ACHN (cell line): ENCODE measurements at regions not wholly inside any gene's neighbourhood (a gene's known extent, or its start where the extent isn't known, plus 50 kb on each side); places are given as distances from the start of the nearest gene placed in this dataset.
"Not testable (repeated sequence)": the region's sequence is repeated elsewhere in the genome, so short reads cannot be mapped to it uniquely, and the experiment has no call there.

Experiments
- DNase-seq: peaks from one replicate; pipeline ENCODE4 v3.0.0-alpha.2; 2015
- in situ Hi-C: cut with HindIII; loops from 2 replicates; pipeline ENCODE4 v1.10.0; 2017; ENCODE audit warnings: low sequenced_read_pairs, low pct_ligation_motif_present, low pct_unique_long_range_greater_than_20kb

GRCh38 chr14:48622980-48623379, 947.6 kb upstream of the MDGA2 start:
- in situ Hi-C loops, result no loop called here
- DNase-seq, result no peak

DNA sequence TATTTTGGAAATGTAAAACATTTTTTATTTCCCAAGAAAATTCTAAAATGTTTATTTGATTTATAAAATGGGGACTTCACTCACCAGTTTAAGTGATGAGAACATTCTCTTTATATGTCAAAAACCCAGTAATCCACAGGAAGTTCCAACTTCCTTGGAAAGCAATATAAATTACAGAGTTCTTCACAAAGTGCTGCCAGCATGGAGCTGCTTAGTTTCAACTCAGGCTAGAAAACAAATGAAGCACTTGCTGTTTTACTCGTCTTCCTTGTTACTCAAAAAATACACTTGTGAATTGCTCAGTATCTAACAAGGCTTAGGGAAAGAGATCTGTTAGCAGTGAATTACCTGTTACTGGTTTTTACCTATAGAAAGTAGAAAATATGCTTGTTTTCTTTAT, 942.7 kb upstream of the MDGA2 start:
- in situ Hi-C loops, result no loop called here
- DNase-seq, result no peak

DNA sequence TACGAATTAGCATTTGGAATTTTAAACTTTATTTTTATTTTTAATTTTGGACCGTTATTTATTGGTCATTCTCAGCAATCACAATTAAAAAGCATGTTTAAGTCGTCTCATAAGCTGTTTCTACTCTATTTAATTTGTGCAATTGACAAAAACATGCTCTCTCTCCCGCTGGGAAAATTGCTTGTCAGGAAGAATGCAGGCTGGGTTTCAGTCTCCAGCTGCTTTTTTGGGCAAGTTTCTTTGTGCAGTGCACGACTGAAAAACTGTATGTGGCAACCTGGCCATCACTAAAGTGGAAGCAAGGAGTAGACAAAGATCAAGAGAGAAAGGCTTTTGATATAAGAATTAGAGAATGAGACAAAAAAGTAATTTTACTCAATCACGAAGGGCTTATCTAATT, 941.5 kb upstream of the MDGA2 start:
- DNase-seq, result no peak

DNA sequence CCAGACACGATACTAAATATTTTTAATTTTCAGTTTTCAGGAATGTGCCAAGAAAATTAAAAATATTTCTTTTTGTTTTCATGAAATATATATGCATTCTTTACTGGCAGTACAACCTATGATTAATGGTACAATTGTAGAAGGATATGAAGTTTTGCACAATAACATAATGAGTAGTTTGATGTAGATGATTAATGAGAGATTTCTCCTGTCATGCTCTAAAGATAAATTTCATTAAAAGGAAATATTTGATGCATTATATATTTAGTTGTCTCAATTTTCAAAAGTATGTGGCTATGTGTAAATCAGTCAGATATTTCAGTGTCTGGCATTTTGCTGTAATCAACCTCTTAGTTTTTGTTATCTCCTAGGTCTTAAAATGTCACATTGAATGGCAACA, 940.2 kb upstream of the MDGA2 start:
- DNase-seq, result no peak
- in situ Hi-C loops, result no loop called here

More for the DNA sequence above, 941.5 kb upstream of the MDGA2 start:
- in situ Hi-C loops, result no loop called here

- in situ Hi-C loops, result no loop called here
- no peak for DNase-seq
Observed at GRCh38 chr14:48614003-48614402, 938.6 kb upstream of the MDGA2 start.

GRCh38 chr14:48606960-48607359, 931.6 kb upstream of the MDGA2 start:
- DNase-seq, in situ Hi-C loops: not testable (repeated sequence)

DNA sequence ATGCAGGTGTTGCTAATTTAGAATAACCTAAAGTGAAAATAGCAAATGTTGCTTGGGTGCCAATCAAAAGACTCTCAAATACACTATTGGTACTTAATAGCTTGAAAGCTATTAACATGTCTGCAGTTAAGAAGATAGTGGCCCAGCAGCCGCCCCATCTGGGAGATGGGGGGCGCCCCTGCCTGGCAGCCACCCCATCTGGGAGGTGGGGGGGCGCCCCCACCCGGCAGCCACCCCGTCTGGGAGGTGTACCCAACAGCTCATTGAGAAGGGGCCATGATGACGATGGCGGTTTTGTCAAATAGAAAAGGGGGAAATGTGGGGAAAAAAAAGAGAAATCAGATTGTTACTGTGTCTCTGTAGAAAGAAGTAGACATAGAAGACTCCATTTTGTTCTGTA, 923.1 kb upstream of the MDGA2 start:
- in situ Hi-C loops, result no loop called here
- DNase-seq, result no peak

DNA sequence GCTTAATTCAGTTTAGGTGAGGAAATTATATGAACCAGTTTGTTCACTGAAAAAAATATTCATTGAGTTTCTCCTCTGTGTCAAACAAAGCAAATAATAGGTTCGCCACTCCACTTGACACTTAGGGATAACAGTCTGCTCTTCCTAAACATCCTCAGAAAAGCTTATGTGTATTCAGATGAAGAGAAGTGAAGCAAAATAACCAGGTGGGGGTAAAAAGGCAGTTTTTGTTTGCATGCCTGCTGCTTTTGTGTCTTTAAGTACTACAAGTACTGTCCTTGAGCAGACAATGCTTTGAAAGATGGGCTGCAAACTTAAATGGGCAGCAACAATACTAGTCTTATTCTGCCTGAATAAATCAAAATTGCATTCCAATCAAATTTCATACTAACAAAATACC, 910.7 kb upstream of the MDGA2 start:
- in situ Hi-C loops, result no loop called here
- DNase-seq, result no peak

DNA sequence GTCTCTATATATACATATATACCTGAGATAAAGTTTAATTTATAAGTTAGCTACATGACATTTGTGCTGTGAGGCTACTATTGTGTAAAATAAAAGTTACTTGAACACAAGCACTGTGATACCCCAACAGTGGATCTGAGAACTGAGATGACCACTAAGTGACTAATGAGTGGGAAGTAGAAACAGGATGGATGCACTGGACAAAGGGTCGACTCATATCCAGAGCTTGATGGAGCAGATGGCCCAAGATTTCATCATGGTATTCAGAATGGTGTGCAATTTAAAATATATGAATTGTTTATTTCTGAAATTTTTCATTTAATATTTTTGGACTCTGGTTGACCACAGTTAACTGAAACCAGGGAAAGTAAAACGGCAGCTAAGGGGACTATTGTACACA, 908.6 kb upstream of the MDGA2 start:
- DNase-seq, result no peak
- in situ Hi-C loops, result no loop called here

- no peak for DNase-seq
- in situ Hi-C loops, result no loop called here
Observed at GRCh38 chr14:48582938-48583337, 907.5 kb upstream of the MDGA2 start.

GRCh38 chr14:48580692-48581091, 905.3 kb upstream of the MDGA2 start:
- no peak for DNase-seq
- in situ Hi-C loops, result no loop called here

GRCh38 chr14:48575772-48576171, 900.4 kb upstream of the MDGA2 start:
- DNase-seq, result no peak
- in situ Hi-C loops, result no loop called here

- in situ Hi-C loops, result no loop called here
- DNase-seq, result no peak
Observed at GRCh38 chr14:48568688-48569087, 893.3 kb upstream of the MDGA2 start.

GRCh38 chr14:48568252-48568651, 892.8 kb upstream of the MDGA2 start:
- in situ Hi-C loops, result no loop called here
- DNase-seq, result no peak

DNA sequence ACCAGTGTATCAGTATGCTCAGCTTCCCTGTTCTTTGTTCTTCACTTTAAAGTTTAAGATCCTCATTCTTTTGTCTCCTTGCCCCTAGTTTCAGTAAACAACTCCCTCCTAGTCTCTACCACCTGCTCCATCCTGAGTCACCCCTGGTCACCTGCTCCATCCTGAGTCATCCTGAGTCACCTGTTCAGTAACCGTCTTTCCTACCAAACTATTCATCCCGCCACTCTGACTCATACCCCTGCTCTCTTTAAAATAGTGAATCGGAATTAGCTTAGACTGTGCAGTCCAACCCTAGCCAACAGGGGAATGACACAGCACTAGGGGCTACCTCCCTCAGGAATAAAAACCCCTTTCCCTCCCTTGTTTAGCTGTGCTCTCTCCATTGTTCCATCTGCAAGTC, 888.1 kb upstream of the MDGA2 start:
- peak; percentile 1 for DNase-seq
- in situ Hi-C loops, result no loop called here

- in situ Hi-C loops, DNase-seq: not testable (repeated sequence)
Observed at GRCh38 chr14:48561438-48561837, 886.0 kb upstream of the MDGA2 start.

DNA sequence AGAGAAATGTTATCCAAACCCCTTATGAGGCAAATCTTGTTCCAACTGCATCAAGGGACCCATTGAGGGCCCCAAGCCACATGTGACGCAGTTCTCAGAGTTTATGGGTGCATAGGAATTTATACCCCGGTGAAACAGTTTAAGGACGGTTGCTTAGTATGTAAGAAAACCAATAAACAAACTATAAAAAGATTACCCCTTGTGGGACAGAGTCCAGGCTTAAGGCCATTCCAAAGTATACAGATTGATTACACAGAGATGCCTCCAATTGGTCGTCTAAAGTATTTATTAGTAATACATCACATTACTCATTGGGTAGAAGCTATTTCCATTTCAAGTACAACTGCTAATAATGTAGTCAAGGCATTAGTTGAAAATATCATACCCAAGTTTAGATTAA, 885.0 kb upstream of the MDGA2 start:
- DNase-seq, result no peak
- in situ Hi-C loops, result no loop called here

- no peak for DNase-seq
- in situ Hi-C loops, result no loop called here
Observed at GRCh38 chr14:48553443-48553842, 878.0 kb upstream of the MDGA2 start.

DNA sequence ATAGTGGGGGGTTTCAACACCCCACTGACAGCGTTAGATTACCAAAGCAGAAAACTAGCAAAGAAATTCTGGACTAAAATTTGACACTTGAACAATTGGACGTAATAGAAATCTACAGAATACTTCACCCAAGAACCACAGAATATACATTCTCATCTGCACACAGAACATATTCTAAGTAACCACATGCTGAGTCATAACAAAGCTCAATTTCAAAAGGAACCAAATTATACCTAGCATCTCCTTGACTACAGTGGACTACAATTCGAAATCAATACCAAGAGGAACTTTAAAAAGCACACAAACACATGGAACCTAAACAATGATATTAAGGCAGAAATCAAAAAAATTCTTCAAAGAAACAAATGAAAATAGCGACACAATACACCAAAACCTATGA, 871.6 kb upstream of the MDGA2 start:
- DNase-seq, result no peak
- in situ Hi-C loops, result no loop called here

- no peak for DNase-seq
- in situ Hi-C loops, result no loop called here
Observed at GRCh38 chr14:48537600-48537999, 862.2 kb upstream of the MDGA2 start.

DNA sequence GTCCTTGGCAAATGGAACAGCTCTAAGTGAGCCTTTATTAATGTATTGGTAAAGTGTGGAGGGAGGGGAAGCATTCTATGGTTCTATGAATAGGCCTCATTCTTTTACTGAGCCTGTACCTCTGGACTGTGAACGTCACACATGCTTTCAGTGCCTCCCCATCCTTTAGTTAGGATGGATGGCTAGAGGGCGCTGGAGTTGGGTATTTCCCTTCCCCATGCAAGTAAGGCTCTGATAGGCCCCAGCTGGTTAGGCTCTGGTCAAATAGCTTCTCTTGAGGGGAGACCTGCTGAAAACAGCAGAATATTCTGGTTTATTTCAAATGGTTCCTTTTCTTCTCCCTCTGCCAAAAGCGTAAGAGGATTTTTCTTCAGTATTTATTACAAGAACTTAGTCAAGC, 860.9 kb upstream of the MDGA2 start:
- peak; percentile 24 for DNase-seq
- in situ Hi-C loops, result no loop called here
